GM10266 (cell line): ENCODE measurements at regions not wholly inside any gene's neighbourhood (a gene's known extent, or its start where the extent isn't known, plus 50 kb on each side); places are given as distances from the start of the nearest gene placed in this dataset.

Experiments
- DNase-seq: peaks from one replicate; pipeline ENCODE4 v3.0.0; 2012; ENCODE audit errors: extremely low spot score
- TF ChIP-seq, protein P1 (sequence below): IDR thresholded peaks from 2 replicates; pipeline ENCODE4 v1.5.1; 2012; ENCODE audit warnings: mild to moderate bottlenecking, low read depth; ENCODE audit not compliant: control insufficient read depth, insufficient read depth; ENCODE audit errors: missing control alignments

DNA sequence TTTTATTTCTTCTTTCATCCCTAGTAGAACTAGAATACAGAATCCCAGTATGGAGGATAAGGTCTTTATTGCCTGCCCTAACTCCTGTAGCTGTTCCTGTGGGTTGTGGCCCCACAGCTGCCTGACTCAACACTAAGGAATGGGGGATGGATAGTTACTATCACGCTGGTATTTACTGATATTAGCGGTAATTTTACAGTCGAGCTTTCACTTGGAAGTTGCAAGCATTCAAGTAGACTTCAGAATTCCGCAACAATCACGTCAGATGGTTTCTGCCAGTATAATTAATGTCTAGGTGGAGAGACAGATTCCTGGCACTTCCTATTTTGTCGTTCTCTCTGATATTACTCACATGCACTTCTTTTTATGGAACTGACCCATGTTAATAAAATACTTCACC, 489.8 kb downstream of the PABPC4L start:
- TF ChIP-seq, protein P1, sequence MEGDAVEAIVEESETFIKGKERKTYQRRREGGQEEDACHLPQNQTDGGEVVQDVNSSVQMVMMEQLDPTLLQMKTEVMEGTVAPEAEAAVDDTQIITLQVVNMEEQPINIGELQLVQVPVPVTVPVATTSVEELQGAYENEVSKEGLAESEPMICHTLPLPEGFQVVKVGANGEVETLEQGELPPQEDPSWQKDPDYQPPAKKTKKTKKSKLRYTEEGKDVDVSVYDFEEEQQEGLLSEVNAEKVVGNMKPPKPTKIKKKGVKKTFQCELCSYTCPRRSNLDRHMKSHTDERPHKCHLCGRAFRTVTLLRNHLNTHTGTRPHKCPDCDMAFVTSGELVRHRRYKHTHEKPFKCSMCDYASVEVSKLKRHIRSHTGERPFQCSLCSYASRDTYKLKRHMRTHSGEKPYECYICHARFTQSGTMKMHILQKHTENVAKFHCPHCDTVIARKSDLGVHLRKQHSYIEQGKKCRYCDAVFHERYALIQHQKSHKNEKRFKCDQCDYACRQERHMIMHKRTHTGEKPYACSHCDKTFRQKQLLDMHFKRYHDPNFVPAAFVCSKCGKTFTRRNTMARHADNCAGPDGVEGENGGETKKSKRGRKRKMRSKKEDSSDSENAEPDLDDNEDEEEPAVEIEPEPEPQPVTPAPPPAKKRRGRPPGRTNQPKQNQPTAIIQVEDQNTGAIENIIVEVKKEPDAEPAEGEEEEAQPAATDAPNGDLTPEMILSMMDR: no peak
- DNase-seq: no peak

DNA sequence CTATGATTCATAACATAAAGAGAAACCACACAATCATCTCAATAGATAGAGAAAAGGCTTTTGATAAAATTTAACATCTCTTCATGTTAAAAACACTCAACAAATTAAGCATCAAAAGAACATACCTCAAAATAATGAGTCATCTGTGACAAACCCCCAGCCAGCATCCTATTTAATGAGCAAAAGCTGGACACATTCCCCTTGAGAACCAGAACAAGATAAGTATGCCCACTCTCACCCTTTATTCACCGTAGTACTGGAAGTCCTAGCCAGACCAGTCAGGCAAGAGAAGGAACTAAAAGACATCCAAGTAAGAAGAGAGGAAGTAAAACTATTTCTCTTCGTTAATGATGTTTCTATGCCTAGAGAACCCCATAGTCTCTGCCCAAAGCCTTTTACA, 507.2 kb downstream of the PABPC4L start:
- no peak for DNase-seq
- TF ChIP-seq, protein P1: no peak

GRCh38 chr4:133683967-133684366, 517.6 kb downstream of the PABPC4L start:
- TF ChIP-seq, protein P1: no peak
- DNase-seq: no peak

GRCh38 chr4:133668061-133668851, 519.2 kb downstream of the PCDH10 start:
- TF ChIP-seq, protein P1: no peak
- DNase-seq: no peak

DNA sequence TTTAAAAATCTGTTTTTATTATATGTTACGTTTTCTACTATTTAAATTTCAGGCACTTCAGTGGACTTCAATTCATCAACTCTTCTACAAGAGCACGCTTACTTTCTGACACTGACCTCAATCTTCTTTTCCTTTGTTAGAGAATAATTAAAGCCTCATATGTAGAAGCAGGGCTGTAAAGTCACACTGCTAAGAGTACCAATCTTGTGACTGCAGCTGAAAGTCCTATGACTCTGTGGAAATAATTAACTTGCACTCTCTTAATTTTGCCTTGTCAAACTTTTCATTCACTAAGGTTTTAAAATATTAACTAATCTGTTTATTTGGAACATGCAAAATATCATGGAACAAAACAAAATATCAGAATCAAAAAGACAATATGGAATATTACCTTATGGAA, 498.1 kb downstream of the PCDH10 start:
- DNase-seq: no peak
- TF ChIP-seq, protein P1: no peak

DNA sequence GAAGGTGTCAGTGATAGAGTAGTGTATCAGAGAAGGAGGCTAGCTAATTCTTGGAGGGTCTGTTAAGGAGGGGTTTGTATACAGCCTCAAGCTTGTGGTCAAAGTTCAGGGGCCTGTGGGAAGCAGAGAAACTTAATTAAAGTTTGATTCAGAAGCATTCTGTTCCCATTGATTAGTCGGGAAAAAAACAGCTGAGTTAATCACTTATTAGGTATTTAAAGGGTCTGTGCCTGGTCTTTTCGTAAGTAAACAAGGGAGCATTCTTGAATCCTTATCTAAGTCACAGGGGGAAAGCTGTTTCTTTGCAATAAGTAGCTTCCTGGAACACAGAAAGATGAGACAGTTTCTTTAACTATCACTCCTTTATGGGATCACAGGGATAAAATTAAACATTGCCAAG, 492.1 kb downstream of the PCDH10 start:
- TF ChIP-seq, protein P1: no peak

GRCh38 chr4:133638751-133639150, 489.7 kb downstream of the PCDH10 start:
- TF ChIP-seq, protein P1: no peak
- DNase-seq: no peak

More for the DNA sequence above, 492.1 kb downstream of the PCDH10 start:
- no peak for DNase-seq
